ENCODE measurements at regions not wholly inside any gene's neighbourhood (a gene's known extent, or its start where the extent isn't known, plus 50 kb on each side); places are given as distances from the start of the nearest gene placed in this dataset.

- no peak overlapping the region for H4K8ac ChIP-seq (ENCODE audit: low read depth, low read length)
- no peak overlapping the region for H3K4me3 ChIP-seq (ENCODE audit: low read length in 2 of 2)
- no peak overlapping the region for H3K4me2 ChIP-seq (ENCODE audit: insufficient read depth, low read length, poor library complexity, severe bottlenecking)
- H2AFZ ChIP-seq (ENCODE audit: low read length): no peak overlapping the region
- no peak overlapping the region for H4K91ac ChIP-seq (ENCODE audit: low read depth, low read length, poor library complexity)
- no peaks in the 10 kb centered on the region for H3K27me3 ChIP-seq (ENCODE audit: control insufficient read depth in 3 of 3, insufficient read depth in 3 of 3, low read depth in 1 of 3, low read length in 3 of 3)
- no peak overlapping the region for H2BK15ac ChIP-seq (ENCODE audit: low read length)
- H2BK5ac ChIP-seq (ENCODE audit: low read length): no peak overlapping the region
- no peak overlapping the region for H3K23ac ChIP-seq (ENCODE audit: low read depth, low read length, poor library complexity)
- no peak overlapping the region for H3K18ac ChIP-seq (ENCODE audit: low read length)
- peaks cover 0 to 8% of the 10 kb centered on the region in 2 donors for H3K9me3 ChIP-seq (replicated peaks in 1 of 2; ENCODE audit: control insufficient read depth in 2 of 2, insufficient read depth in 1 of 2, low read depth in 1 of 2, low read length in 2 of 2)
- no peak for DNase-seq (ENCODE audit: low spot score)
- no peak overlapping the region for H2BK120ac ChIP-seq (ENCODE audit: low read depth, low read length)
- H3K79me1 ChIP-seq (ENCODE audit: low read depth, low read length): no peaks in the 10 kb centered on the region
- no peak overlapping the region for H2AK5ac ChIP-seq (ENCODE audit: low read depth, low read length)
- no peaks in the 10 kb centered on the region for H3K4me1 ChIP-seq (ENCODE audit: control insufficient read depth in 2 of 2, insufficient read depth in 1 of 2, low read depth in 1 of 2, low read length in 2 of 2)
- no peak overlapping the region for H2BK12ac ChIP-seq (ENCODE audit: low read length)
- no peak overlapping the region for H3K14ac ChIP-seq (ENCODE audit: low read length)
- WGBS, 2 donors (ENCODE audit: extremely low coverage in 2 of 2, insufficient read length in 2 of 2, insufficient replicate concordance in 1 of 2): no CpG with 5 or more reads among the region's 1 CpG
- no peak overlapping the region for H3K27ac ChIP-seq (replicated peaks; ENCODE audit: low read length)
- no peak overlapping the region for H3K9ac ChIP-seq (ENCODE audit: low read depth, low read length, poor library complexity)
- no peak overlapping the region for H3K4ac ChIP-seq (ENCODE audit: low read length)
- no peaks in the 10 kb centered on the region for H3K36me3 ChIP-seq (replicated peaks in 1 of 2; ENCODE audit: control insufficient read depth in 2 of 2, insufficient read depth in 2 of 2, low read length in 2 of 2)
These were observed 685.4 kb upstream of the MBL2 start for GRCh38 chr10:53458007-53458406.

GRCh38 chr10:53453196-53453595 is 680.6 kb upstream of the MBL2 start:
- Histone ChIP-seq H3K14ac (ENCODE audit: low read length) (no peak overlapping the region), H3K4me3 (ENCODE audit: low read length in 2 of 2) (no peak overlapping the region), H3K27me3 (ENCODE audit: control insufficient read depth in 3 of 3, insufficient read depth in 3 of 3, low read depth in 1 of 3, low read length in 3 of 3) (no peaks in the 10 kb centered on the region), H2BK12ac (ENCODE audit: low read length) (no peak overlapping the region), H2BK5ac (ENCODE audit: low read length) (no peak overlapping the region), H4K91ac (ENCODE audit: low read depth, low read length, poor library complexity) (no peak overlapping the region), H3K27ac (replicated peaks; ENCODE audit: low read length) (no peak overlapping the region), H2AK5ac (ENCODE audit: low read depth, low read length) (no peak overlapping the region), H2BK120ac (ENCODE audit: low read depth, low read length) (no peak overlapping the region), H2BK15ac (ENCODE audit: low read length) (no peak overlapping the region), H3K79me1 (ENCODE audit: low read depth, low read length) (no peaks in the 10 kb centered on the region), H3K9me3 (replicated peaks in 1 of 2; ENCODE audit: control insufficient read depth in 2 of 2, insufficient read depth in 1 of 2, low read depth in 1 of 2, low read length in 2 of 2) (peaks cover 0 to 8% of the 10 kb centered on the region in 2 donors), H3K9ac (ENCODE audit: low read depth, low read length, poor library complexity) (no peak overlapping the region), H3K4ac (ENCODE audit: low read length) (no peak overlapping the region), H3K23ac (ENCODE audit: low read depth, low read length, poor library complexity) (no peak overlapping the region), H3K4me2 (ENCODE audit: insufficient read depth, low read length, poor library complexity, severe bottlenecking) (no peak overlapping the region), H3K18ac (ENCODE audit: low read length) (no peak overlapping the region), H3K4me1 (ENCODE audit: control insufficient read depth in 2 of 2, insufficient read depth in 1 of 2, low read depth in 1 of 2, low read length in 2 of 2) (no peaks in the 10 kb centered on the region), H4K8ac (ENCODE audit: low read depth, low read length) (no peak overlapping the region), H3K36me3 (replicated peaks in 1 of 2; ENCODE audit: control insufficient read depth in 2 of 2, insufficient read depth in 2 of 2, low read length in 2 of 2) (no peaks in the 10 kb centered on the region), H2AFZ (ENCODE audit: low read length) (peak overlapping the region; percentile 60)
- no CpG with 5 or more reads among the region's 1 CpG for WGBS, 2 donors (ENCODE audit: extremely low coverage in 2 of 2, insufficient read length in 2 of 2, insufficient replicate concordance in 1 of 2)
- no peak for DNase-seq (ENCODE audit: low spot score)

GRCh38 chr10:53447576-53447975 is 675.0 kb upstream of the MBL2 start:
- Histone ChIP-seq H3K14ac (ENCODE audit: low read length) (no peak overlapping the region), H4K91ac (ENCODE audit: low read depth, low read length, poor library complexity) (no peak overlapping the region)
- no CpG with 5 or more reads among the region's 1 CpG for WGBS, 2 donors (ENCODE audit: extremely low coverage in 2 of 2, insufficient read length in 2 of 2, insufficient replicate concordance in 1 of 2)

GRCh38 chr10:53441843-53442242 is 669.3 kb upstream of the MBL2 start:
- no peak overlapping the region for H2BK15ac ChIP-seq (ENCODE audit: low read length)
- no peak overlapping the region for H3K27ac ChIP-seq (replicated peaks; ENCODE audit: low read length)
- H3K23ac ChIP-seq (ENCODE audit: low read depth, low read length, poor library complexity): no peak overlapping the region
- H3K4me3 ChIP-seq (ENCODE audit: low read length in 2 of 2): no peak overlapping the region
- no peak overlapping the region for H2BK5ac ChIP-seq (ENCODE audit: low read length)
- H3K4ac ChIP-seq (ENCODE audit: low read length): no peak overlapping the region
- no peak overlapping the region for H2AK5ac ChIP-seq (ENCODE audit: low read depth, low read length)
- H4K91ac ChIP-seq (ENCODE audit: low read depth, low read length, poor library complexity): no peak overlapping the region
- no peaks in the 10 kb centered on the region for H3K79me1 ChIP-seq (ENCODE audit: low read depth, low read length)
- no peak overlapping the region for H2BK120ac ChIP-seq (ENCODE audit: low read depth, low read length)
- H3K4me1 ChIP-seq (ENCODE audit: control insufficient read depth in 2 of 2, insufficient read depth in 1 of 2, low read depth in 1 of 2, low read length in 2 of 2): peaks cover 0 to 3% of the 10 kb centered on the region in 2 donors
- H2BK12ac ChIP-seq (ENCODE audit: low read length): no peak overlapping the region
- H2AFZ ChIP-seq (ENCODE audit: low read length): no peak overlapping the region
- WGBS, 2 donors (ENCODE audit: extremely low coverage in 2 of 2, insufficient read length in 2 of 2, insufficient replicate concordance in 1 of 2): no CpG with 5 or more reads among the region's 1 CpG
- H3K36me3 ChIP-seq (replicated peaks in 1 of 2; ENCODE audit: control insufficient read depth in 2 of 2, insufficient read depth in 2 of 2, low read length in 2 of 2): no peaks in the 10 kb centered on the region
- no peak for DNase-seq (ENCODE audit: low spot score)
- no peak overlapping the region for H3K4me2 ChIP-seq (ENCODE audit: insufficient read depth, low read length, poor library complexity, severe bottlenecking)
- H3K9me3 ChIP-seq (replicated peaks in 1 of 2; ENCODE audit: control insufficient read depth in 2 of 2, insufficient read depth in 1 of 2, low read depth in 1 of 2, low read length in 2 of 2): peaks cover 0 to 9% of the 10 kb centered on the region in 2 donors
- H3K9ac ChIP-seq (ENCODE audit: low read depth, low read length, poor library complexity): no peak overlapping the region
- H4K8ac ChIP-seq (ENCODE audit: low read depth, low read length): no peak overlapping the region
- no peak overlapping the region for H3K14ac ChIP-seq (ENCODE audit: low read length)
- no peak overlapping the region for H3K18ac ChIP-seq (ENCODE audit: low read length)
- H3K27me3 ChIP-seq (ENCODE audit: control insufficient read depth in 3 of 3, insufficient read depth in 3 of 3, low read depth in 1 of 3, low read length in 3 of 3): no peaks in the 10 kb centered on the region

More at GRCh38 chr10:53447576-53447975, 675.0 kb upstream of the MBL2 start:
- Histone ChIP-seq H3K18ac (ENCODE audit: low read length) (no peak overlapping the region), H4K8ac (ENCODE audit: low read depth, low read length) (no peak overlapping the region), H3K9ac (ENCODE audit: low read depth, low read length, poor library complexity) (no peak overlapping the region), H3K27ac (replicated peaks; ENCODE audit: low read length) (no peak overlapping the region), H2BK12ac (ENCODE audit: low read length) (no peak overlapping the region), H3K9me3 (replicated peaks in 1 of 2; ENCODE audit: control insufficient read depth in 2 of 2, insufficient read depth in 1 of 2, low read depth in 1 of 2, low read length in 2 of 2) (peaks cover 5 to 30% of the 10 kb centered on the region in 2 donors), H2BK5ac (ENCODE audit: low read length) (no peak overlapping the region), H3K27me3 (ENCODE audit: control insufficient read depth in 3 of 3, insufficient read depth in 3 of 3, low read depth in 1 of 3, low read length in 3 of 3) (no peaks in the 10 kb centered on the region), H3K23ac (ENCODE audit: low read depth, low read length, poor library complexity) (no peak overlapping the region), H3K4me3 (ENCODE audit: low read length in 2 of 2) (peak overlapping the region in 1 of 2 donors; percentile 9), H3K4me1 (ENCODE audit: control insufficient read depth in 2 of 2, insufficient read depth in 1 of 2, low read depth in 1 of 2, low read length in 2 of 2) (no peaks in the 10 kb centered on the region), H2BK120ac (ENCODE audit: low read depth, low read length) (no peak overlapping the region), H2BK15ac (ENCODE audit: low read length) (no peak overlapping the region), H3K4me2 (ENCODE audit: insufficient read depth, low read length, poor library complexity, severe bottlenecking) (no peak overlapping the region), H3K4ac (ENCODE audit: low read length) (no peak overlapping the region), H2AFZ (ENCODE audit: low read length) (no peak overlapping the region), H3K36me3 (replicated peaks in 1 of 2; ENCODE audit: control insufficient read depth in 2 of 2, insufficient read depth in 2 of 2, low read length in 2 of 2) (no peaks in the 10 kb centered on the region), H2AK5ac (ENCODE audit: low read depth, low read length) (no peak overlapping the region), H3K79me1 (ENCODE audit: low read depth, low read length) (no peaks in the 10 kb centered on the region)
- DNase-seq (ENCODE audit: low spot score): no peak
